ENCODE measurements at regions not wholly inside any gene's neighbourhood (a gene's known extent, or its start where the extent isn't known, plus 50 kb on each side); places are given as distances from the start of the nearest gene placed in this dataset.

DNA sequence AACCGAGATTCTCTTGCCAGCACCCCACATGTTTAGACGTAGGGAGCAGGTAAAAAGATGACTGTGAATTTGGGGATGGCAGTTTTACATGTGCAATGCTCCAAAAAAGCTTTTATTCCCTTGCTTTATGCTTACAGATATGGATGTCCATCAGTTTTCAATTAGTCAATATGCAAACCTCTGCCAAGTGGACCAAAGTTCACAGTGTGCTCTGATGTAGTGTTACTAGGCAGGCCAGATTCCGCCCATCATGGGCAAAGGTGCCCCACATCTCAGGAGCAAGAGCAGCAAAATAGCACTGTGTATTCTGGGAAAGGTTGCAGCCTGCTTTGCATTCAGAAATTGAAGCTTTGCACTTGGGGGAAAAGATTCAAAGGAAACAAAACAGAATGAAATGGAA is 329.7 kb upstream of the ZEB2 start:
- DNase-seq: no peak

DNA sequence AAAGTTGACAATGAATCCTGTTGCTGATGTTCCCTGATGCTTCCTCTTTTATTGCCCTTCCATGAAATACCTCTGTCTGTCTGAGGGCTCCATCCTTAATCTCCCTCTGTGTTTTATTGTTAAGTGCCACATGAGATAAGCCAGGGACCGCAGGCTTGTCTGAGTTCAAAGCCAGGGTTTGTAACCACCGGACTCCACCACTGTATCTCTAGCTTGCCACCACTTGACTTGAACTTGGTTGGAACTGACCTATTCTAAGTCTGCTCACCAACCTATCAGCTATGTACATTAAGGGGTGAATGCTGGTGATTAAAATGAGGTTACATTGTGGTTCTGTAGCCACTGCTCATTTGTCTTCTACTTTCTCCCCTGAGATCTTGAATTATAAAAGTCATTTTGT is 328.5 kb upstream of the ZEB2 start:
- DNase-seq: no peak

- DNase-seq: no peak
Measured at GRCh38 chr2:144847347-144848080, 327.6 kb upstream of the ZEB2 start.

- DNase-seq: no peak
Measured at GRCh38 chr2:144836635-144837350, 316.9 kb upstream of the ZEB2 start.

DNA sequence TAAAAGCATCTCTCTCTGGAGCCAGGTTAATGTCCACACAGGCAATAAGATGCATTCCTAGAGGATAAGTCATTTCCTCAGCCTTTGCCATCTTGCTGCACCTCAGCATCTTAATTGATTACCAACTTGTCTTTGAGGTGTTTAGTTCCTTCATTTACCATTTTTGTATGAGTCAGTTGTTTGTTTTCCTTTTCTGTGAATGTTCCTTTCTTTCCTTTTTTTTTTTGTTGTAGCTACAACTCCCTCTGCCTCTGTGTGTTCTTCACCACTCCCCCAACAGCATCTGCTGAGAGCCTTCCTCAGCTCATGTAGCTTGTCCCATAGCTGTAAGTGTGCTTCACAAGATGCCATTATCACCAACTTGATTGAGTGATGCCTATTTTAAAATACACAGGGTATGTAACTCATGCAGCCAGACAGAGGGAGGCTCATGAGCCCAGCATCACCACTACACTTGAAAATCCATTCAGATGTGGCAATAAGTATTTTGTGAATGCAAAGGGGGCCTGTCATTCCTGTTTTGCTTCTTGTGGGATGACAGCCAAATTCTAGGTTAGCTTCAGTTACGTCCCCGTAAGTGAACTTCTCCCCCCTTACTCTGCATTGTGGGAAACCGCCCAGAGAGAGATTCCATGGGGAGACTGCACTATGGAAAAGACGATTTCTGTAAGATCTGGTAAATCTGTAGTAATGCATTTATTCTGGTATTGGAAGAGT is 315.9 kb upstream of the ZEB2 start:
- DNase-seq: no peak

- no peak for DNase-seq
Measured at GRCh38 chr2:144834998-144835633, 315.2 kb upstream of the ZEB2 start.

GRCh38 chr2:144834363-144834762 is 314.4 kb upstream of the ZEB2 start:
- DNase-seq: no peak

DNA sequence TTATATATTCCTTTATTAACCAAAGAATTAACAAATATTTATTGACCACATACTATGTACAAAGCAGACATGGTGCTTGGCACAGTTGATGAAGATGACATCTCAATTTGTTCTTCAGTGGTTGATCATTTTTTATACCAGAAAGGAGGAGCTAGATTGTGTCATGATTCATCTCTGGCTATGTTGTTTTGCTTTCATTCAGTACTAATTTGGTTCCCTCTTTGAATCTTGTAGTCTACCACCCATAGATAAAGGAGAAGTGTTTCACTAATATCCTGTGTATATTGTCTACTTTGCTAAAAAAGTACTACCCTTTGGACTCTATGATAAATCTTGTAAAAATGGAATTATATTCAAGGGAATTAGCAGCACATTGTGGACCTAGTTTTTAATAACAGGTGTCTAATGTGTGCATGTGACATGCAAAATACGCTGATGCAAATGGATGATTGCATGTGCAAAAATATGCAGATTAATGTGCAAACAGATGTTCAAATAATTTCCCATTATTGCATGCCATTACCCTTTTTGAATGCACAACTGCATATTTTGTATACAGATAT is 313.2 kb upstream of the ZEB2 start:
- no peak for DNase-seq

DNA sequence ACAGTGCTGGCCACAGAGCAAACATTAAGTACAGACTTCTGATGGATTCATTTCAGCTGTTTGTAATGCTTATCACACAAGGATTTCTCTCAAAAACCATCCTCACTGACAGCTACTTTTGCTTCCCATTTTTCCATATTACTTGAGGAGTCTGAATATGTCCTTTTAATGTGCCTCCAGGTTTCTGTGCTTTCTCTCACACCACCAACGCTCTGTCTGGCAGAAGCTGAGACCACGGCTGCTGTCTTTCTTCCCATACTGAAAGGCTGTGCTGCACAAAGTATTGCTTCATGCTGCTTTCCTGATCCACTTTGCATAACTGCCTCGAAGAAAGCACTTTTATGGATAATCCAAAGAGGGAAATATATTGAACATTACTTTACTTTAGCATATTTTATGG is 312.1 kb upstream of the ZEB2 start:
- DNase-seq: no peak

DNA sequence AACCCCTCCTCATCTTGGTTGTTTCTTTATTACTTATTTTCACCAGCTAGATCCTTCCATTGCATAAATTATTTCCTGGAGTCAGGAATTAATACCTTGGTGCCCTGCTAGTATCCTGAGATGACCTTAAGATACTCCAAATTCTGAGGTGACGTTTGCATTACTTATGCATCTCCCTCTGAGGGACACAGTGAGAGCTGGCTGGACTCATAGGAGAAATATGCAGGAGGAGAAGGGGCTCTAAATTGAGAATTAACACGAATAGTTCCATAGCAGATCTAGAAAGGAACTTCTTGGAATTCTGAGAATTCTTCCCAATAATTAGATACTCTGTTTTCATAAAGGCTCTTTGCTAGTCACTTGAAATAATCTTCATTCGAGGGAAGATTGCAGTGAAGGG is 310.6 kb upstream of the ZEB2 start:
- DNase-seq: no peak

DNA sequence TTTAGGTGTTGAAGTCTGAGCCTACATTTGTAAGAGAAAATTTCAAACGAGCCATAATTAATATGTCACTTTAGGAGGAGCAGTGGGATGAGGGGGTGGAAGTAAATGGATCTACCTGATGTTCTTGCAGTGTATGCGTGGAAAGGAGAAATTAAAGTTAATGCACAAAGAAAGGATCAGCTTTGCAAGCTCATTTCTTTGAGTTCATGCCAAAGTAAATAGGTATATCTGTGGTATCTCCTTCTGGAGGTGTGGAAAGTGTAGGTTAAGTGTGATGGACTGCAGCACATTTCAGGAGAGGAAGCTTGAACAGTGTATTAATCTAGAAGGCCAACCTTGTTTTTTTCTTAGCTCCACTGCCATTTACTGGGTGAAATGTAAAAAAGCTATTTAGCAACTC is 307.5 kb upstream of the ZEB2 start:
- no peak for DNase-seq

DNA sequence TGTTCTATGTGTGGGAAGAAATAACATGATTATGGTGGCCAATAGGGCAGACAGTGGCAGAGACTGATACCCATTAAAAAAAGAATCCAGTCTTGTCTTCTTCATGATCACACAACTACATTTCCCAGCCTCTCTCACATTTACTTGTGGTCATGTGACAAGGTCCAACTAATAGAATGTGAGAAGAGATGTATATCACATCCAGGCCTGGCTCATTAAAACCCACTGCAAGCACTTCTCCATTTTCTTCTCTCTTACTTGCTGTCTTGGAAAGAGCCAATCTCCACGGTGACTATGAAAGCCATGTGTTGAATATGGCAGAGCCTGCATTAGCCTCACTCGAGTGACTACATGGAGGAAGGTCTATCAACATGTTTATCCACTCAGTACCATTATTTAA is 306.2 kb upstream of the ZEB2 start:
- DNase-seq: no peak

- no peak for DNase-seq
Measured at GRCh38 chr2:144825331-144826020, 305.6 kb upstream of the ZEB2 start.

DNA sequence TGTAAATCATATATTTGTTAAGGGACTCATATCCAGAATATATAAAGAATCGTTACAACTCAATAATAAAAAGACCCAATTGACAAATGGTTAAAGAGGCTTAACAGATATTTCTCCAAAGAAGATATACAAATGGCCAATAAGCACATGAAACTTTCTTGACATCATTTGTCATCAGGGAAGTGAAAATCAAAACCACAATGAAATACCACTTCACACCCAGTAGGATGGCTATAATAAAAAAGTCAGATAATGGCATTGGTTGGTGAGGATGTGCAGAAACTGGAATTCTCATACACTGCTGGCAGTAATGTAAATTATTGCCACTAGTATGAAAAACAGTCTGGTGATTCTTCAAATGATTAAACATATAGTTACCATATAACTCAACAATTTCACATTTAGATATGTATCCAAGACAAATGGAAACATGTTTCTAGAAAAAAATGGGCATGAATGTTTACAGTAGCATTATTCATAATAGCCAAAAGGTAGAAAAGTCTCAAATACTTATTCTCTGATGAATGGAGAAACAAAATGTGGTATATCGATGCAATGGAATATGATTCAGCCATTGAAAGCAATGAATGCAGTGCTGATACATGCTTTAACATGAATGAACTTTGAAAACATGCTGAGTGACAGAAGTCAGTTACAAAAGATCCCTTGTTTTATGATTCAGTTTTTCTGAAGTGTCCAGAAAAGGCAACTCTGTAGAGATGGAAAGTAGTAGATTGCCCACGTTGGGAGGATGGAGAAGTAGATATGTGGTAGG is 304.6 kb upstream of the ZEB2 start:
- no peak for DNase-seq

DNA sequence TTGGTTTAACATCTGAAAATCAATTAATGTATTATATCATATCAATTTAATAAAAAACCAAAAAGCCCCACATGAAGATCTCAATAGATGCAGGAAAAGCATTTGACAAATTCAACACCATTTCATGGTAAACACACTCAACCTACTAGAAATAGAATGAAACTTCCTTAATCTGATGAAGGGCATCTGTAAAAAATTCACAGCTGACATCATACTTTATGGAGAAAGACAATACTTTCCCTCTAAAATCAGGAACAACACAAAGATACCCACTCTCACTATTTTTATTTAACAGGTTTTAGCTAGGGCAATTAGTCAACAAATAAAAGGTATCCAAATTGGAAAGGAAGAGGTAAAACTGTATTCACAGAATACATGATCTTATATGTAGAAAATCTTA is 303.0 kb upstream of the ZEB2 start:
- no peak for DNase-seq

DNA sequence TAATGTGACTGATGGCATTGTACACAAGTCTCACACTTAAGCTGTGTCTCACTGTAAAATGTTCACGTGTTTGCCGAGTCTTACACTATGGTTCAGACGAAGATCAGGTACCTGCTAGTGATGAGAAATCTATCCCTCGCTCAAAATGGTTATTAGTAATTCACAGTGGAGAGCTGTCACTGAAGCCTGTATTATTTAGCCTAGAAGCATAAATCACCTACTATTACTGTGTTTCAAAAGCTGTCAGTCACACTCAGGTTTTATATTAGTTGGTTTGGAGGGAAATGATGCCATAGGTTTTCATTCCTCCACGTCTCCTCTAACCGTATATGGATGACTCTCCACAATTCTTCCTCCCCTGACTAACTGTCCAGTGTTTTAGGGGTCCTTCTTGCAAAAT is 292.4 kb upstream of the ZEB2 start:
- DNase-seq: no peak

DNA sequence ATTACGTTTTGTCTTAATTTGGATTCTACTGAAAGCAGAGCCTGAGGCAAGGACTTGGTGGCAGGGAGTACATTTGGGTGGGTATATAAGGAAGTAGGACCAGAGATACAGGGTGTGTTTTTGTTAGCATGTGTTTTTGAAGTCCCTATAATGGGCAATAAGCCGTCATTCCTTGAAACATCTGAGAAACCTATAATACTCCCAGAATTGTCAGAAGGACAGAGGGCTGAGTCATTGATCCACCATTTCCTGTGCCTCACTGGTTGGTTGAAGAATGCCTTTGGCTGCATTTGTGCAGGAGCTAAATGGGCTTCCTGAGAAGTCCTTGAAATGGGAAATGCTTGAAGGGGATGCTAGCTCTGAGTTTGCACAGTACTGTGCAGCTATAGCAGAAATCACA is 281.8 kb upstream of the ZEB2 start:
- DNase-seq: no peak

DNA sequence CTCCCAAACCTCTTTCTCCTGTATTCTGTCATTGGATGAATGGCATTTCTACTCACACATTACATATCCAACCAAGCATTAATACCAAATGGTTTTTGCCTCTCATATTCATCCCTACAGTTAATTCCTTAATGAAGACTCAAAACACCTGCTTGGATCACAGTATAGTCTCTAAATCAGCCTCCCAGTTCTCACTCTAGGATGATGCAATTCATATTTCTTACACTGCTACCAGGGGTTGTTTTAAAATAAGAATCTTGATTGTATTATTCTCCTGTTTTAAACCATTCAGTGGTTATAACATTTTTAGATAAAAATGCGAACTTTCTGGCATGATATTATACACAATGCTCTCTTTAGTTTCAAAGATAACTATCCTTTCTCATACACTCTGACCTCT is 281.4 kb upstream of the ZEB2 start:
- DNase-seq: no peak

- DNase-seq: no peak
Measured at GRCh38 chr2:144798989-144799388, 279.1 kb upstream of the ZEB2 start.

DNA sequence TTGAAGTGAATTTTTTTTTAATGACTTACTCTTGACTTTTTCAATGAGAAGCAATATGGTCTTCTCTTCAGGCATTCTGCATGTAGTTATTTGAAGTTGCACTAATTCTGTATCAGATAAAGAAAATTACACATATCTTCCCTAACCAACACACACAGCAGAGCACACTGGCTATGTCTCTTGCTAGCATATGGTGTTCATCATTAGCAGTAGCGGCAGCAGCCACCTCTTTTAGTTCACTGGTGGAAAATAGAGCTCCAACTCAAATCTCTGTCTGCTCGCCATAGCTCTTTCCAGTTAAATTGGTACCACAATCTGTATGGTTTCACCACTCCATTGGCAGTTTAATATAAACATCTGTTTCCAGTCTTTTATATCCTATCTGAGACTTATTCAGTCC is 278.1 kb upstream of the ZEB2 start:
- no peak for DNase-seq

GRCh38 chr2:144796936-144797335 is 277.0 kb upstream of the ZEB2 start:
- no peak for DNase-seq

- no peak for DNase-seq
Measured at GRCh38 chr2:144796164-144796563, 276.2 kb upstream of the ZEB2 start.
